ENCODE measurements at regions not wholly inside any gene's neighbourhood (a gene's known extent, or its start where the extent isn't known, plus 50 kb on each side); places are given as distances from the start of the nearest gene placed in this dataset.

DNA sequence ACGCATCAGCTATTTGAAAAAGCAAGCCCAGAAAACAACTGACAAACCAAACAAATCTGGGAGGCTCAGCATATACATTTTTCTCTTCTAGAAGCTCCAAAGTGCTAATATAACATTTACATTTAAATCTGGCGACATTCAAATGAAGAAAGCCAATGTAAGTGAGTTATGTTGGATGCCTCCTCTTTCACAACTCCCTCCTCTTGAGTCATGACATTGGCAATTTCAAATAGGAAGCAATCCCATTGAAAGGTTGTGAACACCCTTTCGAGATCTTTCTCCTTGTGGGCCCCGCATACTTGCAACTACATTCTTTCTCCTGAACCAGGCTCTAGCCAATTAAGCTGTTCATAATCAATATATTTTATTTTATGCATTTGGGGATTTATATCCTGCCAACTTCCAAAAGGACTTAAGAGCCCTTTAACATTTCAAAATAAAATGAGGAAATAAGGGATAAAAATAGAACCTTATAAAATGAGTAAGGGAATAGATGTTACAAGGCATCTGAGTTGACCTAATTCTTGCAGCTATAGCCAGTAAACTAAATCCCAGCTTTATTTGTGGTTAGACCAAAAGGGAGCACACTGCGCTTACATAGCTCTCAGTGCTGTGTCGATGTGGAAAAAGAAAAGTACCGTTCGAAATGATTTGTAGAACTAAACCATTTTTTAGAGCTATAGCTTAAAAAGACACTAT is 129.5 kb upstream of the SESN3 start:
- TF ChIP-seq CTCF (IDR thresholded peaks at IDR 0.05) (no peak), ZFX (IDR thresholded peaks at IDR 0.05; ENCODE audit: borderline replicate concordance) (no peak)
- no peak overlapping the region for H3K27ac ChIP-seq

- no peak for TF ChIP-seq CTCF (IDR thresholded peaks at IDR 0.05)
- TF ChIP-seq ZFX (IDR thresholded peaks at IDR 0.05; ENCODE audit: borderline replicate concordance), result no peak
- no peak overlapping the region for H3K27ac ChIP-seq
Measured at GRCh38 chr11:95359756-95360155, 128.8 kb upstream of the SESN3 start.

- no peak for TF ChIP-seq ZFX (IDR thresholded peaks at IDR 0.05; ENCODE audit: borderline replicate concordance)
- no peak for TF ChIP-seq CTCF (IDR thresholded peaks at IDR 0.05)
Measured at GRCh38 chr11:95359341-95359663, 128.3 kb upstream of the SESN3 start.

DNA sequence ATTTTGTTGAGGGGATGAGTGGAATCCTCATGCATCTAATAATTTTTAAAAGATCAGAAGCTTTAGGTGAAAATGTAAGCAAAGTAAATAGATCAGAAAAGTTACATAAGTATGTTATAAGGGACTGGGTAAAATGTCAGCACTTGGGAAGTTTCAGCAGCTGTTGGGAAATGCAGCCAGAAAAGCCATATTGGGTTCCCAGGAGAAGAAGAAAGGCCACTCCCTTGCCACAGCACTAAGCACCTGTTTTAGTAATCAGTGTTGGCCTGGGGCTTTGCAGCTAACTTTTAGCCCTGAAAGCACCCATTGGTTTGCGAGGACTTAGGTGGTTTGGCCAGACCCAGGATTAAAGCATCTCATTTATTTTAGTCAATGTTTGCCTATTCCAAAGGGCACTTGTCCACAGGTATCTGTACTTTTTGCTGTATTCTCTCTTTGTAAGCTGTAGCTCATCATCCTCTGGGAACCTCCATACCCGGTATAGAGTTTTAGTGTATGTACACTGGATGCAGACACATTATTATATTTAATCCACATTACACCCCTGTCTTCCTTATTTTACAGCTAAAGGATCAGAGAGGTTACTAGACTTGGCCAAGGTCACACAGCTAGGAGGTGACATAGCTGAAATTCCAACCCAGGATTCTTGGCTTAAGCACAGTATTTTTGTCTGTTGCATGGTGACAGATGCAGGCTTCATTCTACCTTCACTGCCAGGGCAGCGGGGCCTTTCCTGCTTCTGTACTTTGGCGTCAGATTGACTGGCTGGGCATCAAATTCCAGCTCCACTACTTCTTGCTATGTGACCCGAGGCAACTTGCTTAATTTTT is 127.7 kb upstream of the SESN3 start:
- TF ChIP-seq CTCF (IDR thresholded peaks at IDR 0.05) (no peak), ZFX (IDR thresholded peaks at IDR 0.05; ENCODE audit: borderline replicate concordance) (no peak)
- no peak overlapping the region for H3K27ac ChIP-seq

More at GRCh38 chr11:95359341-95359663, 128.3 kb upstream of the SESN3 start:
- no peak overlapping the region for H3K27ac ChIP-seq

DNA sequence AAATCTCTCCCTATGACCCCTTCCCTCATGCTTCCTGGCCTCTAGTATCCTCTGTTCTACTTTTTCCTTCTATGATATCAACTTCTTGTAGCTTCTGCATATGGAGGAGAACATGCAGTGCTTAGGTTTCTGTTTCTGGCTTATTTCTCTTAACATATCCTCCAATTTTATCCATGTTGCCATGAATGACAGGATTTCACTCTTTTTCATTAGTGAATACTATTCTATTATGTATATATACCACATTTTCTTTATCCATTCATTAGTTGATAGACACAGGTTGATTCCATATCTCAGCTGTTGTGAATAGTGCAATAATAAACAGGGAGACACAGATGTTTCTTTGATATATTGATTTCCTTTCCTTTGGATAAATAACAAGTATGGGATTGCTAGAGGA is 123.3 kb upstream of the SESN3 start:
- TF ChIP-seq CTCF (IDR thresholded peaks at IDR 0.05) (no peak), ZFX (IDR thresholded peaks at IDR 0.05; ENCODE audit: borderline replicate concordance) (no peak)
- H3K27ac ChIP-seq, result no peak overlapping the region

DNA sequence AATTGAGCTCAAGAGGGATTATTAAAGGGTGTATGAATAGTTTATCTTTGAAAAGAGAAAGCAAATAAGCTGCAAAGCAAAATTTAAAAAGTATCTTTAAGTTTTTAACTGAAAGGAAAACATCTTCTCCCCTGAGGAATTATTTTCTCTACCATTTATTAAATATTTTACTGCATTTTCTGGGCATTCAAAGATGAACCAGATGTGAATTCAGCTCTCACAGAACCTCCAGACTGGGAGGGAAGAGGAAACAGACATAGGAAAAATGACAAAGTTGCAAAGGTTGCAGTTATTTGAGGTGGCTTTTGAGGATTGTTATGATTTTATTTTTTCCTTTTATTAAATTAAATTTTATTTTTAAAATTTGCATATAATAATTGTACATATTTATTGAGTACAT is 122.7 kb upstream of the SESN3 start:
- no peak for TF ChIP-seq CTCF (IDR thresholded peaks at IDR 0.05)
- no peak for TF ChIP-seq ZFX (IDR thresholded peaks at IDR 0.05; ENCODE audit: borderline replicate concordance)
- H3K27ac ChIP-seq, result no peak overlapping the region

- no peak overlapping the region for H3K27ac ChIP-seq
- TF ChIP-seq ZFX (IDR thresholded peaks at IDR 0.05; ENCODE audit: borderline replicate concordance) (no peak), CTCF (IDR thresholded peaks at IDR 0.05) (no peak)
Measured at GRCh38 chr11:95352733-95353346, 121.8 kb upstream of the SESN3 start.
